Uterus (tissue), 2 donors: ENCODE measurements at regions not wholly inside any gene's neighbourhood (a gene's known extent, or its start where the extent isn't known, plus 50 kb on each side); places are given as distances from the start of the nearest gene placed in this dataset.
"Not testable (repeated sequence)": the region's sequence is repeated elsewhere in the genome, so short reads cannot be mapped to it uniquely, and the experiment has no call there.

ENCODE experiments used
- CTCF ChIP-seq, 4 experiments: fragments of 200-600 bp in 2 of 4; fragments of 450-650 bp in 2 of 4; sonication (generic) in 2 of 4; IDR thresholded peaks; one replicate each; pipeline ENCODE4 v1.5.1; 2016 to 2019; ENCODE audit warnings: antibody characterized with exemption in 4 of 4, mild to moderate bottlenecking in 2 of 4, moderate library complexity in 1 of 4
- POLR2A ChIP-seq, 2 donors: fragments of 450-650 bp; IDR thresholded peaks; one replicate each; pipeline ENCODE4 v1.6.1; 2016; ENCODE audit warnings: antibody characterized with exemption in 2 of 2, mild to moderate bottlenecking in 1 of 2, moderate library complexity in 1 of 2

- not testable (repeated sequence) for TF ChIP-seq CTCF, POLR2A (IDR thresholded peaks at IDR 0.05)
These were observed 171.8 kb upstream of the TPM1 start for GRCh38 chr15:62870701-62871100.
